KMS-11 (cell line): ENCODE measurements at regions not wholly inside any gene's neighbourhood (a gene's known extent, or its start where the extent isn't known, plus 50 kb on each side); places are given as distances from the start of the nearest gene placed in this dataset.

Source experiments
- H2AFZ ChIP-seq: fragments of 200-600 bp; sonication (generic); 2 replicates; pipeline ENCODE4 v1.6.1; 2016; ENCODE audit warnings: antibody characterized with exemption, mixed run types, low read depth
- H3K27ac ChIP-seq: fragments of 200-600 bp; sonication (generic); 2 replicates; pipeline ENCODE4 v1.6.1; 2016; ENCODE audit warnings: mild to moderate bottlenecking, mixed run types
- H3K27me3 ChIP-seq: fragments of 200-600 bp; sonication (generic); 2 replicates; pipeline ENCODE4 v1.6.1; 2017; ENCODE audit warnings: mild to moderate bottlenecking, low read depth, mixed run types, moderate library complexity; ENCODE audit not compliant: insufficient read depth
- H3K36me3 ChIP-seq: fragments of 200-600 bp; sonication (generic); 2 replicates; pipeline ENCODE4 v1.6.1; 2017; ENCODE audit warnings: mild to moderate bottlenecking, mixed run types; ENCODE audit not compliant: insufficient read depth
- H3K4me1 ChIP-seq: fragments of 200-600 bp; sonication (generic); 2 replicates; pipeline ENCODE4 v1.6.1; 2016; ENCODE audit warnings: mild to moderate bottlenecking, low read depth, mixed run types; ENCODE audit not compliant: poor library complexity, severe bottlenecking
- H3K4me2 ChIP-seq: fragments of 200-600 bp; sonication (generic); 2 replicates; pipeline ENCODE4 v1.7.0; 2016; ENCODE audit warnings: mild to moderate bottlenecking, mixed run types
- H3K4me3 ChIP-seq: fragments of 200-600 bp; sonication (generic); IDR thresholded peaks from 2 replicates; pipeline ENCODE4 v1.6.1; 2017; ENCODE audit warnings: low read depth, low read length, mixed read lengths; ENCODE audit not compliant: insufficient read depth
- H3K79me2 ChIP-seq: fragments of 200-600 bp; sonication (generic); 2 replicates; pipeline ENCODE4 v1.6.1; 2016; ENCODE audit warnings: low read depth, mixed run types; ENCODE audit not compliant: insufficient read depth
- H3K9ac ChIP-seq: fragments of 200-600 bp; sonication (generic); 2 replicates; pipeline ENCODE4 v1.6.1; 2016; ENCODE audit warnings: mild to moderate bottlenecking, mixed run types
- H4K20me1 ChIP-seq: fragments of 200-600 bp; sonication (generic); 2 replicates; pipeline ENCODE4 v1.6.1; 2016; ENCODE audit warnings: mild to moderate bottlenecking, mixed run types; ENCODE audit not compliant: insufficient read depth
- CTCF ChIP-seq: fragments of 200-600 bp; sonication (generic); conservative IDR thresholded peaks from 2 replicates; pipeline ENCODE4 v1.6.1; 2017; ENCODE audit warnings: low read depth, mild to moderate bottlenecking, antibody characterized with exemption, low read length, moderate library complexity, mixed read lengths

- TF ChIP-seq CTCF, result no peak
- Histone ChIP-seq H3K4me3 (no peak overlapping the region), H3K9ac (no peak overlapping the region), H3K27ac (no peak overlapping the region), H3K4me1 (no peaks in the 10 kb centered on the region), H3K79me2 (no peaks in the 10 kb centered on the region), H3K4me2 (no peak overlapping the region), H4K20me1 (no peaks in the 10 kb centered on the region), H2AFZ (no peak overlapping the region), H3K27me3 (no peaks in the 10 kb centered on the region), H3K36me3 (no peaks in the 10 kb centered on the region)
Measured at GRCh38 chr18:51300912-51301311, 103.4 kb upstream of the MEX3C start.

GRCh38 chr18:51301376-51301775 lies 103.9 kb upstream of the MEX3C start:
- Histone ChIP-seq H3K4me1 (no peaks in the 10 kb centered on the region), H3K79me2 (no peaks in the 10 kb centered on the region), H3K27ac (no peak overlapping the region), H3K36me3 (no peaks in the 10 kb centered on the region), H3K9ac (no peak overlapping the region), H3K4me3 (no peak overlapping the region), H2AFZ (no peak overlapping the region), H3K4me2 (no peak overlapping the region), H4K20me1 (no peaks in the 10 kb centered on the region), H3K27me3 (no peaks in the 10 kb centered on the region)
- TF ChIP-seq CTCF, result no peak

GRCh38 chr18:51316677-51317076 lies 119.2 kb upstream of the MEX3C start:
- no peak overlapping the region for H3K9ac ChIP-seq
- H3K4me3 ChIP-seq, result no peak overlapping the region
- no peaks in the 10 kb centered on the region for H3K4me1 ChIP-seq
- no peak overlapping the region for H2AFZ ChIP-seq
- no peak overlapping the region for H3K27ac ChIP-seq
- H3K4me2 ChIP-seq, result no peak overlapping the region
- TF ChIP-seq CTCF, result no peak
- no peaks in the 10 kb centered on the region for H3K79me2 ChIP-seq
- no peaks in the 10 kb centered on the region for H3K27me3 ChIP-seq
- H3K36me3 ChIP-seq, result no peaks in the 10 kb centered on the region
- H4K20me1 ChIP-seq, result no peaks in the 10 kb centered on the region

GRCh38 chr18:51321696-51322095 lies 124.2 kb upstream of the MEX3C start:
- H3K36me3 ChIP-seq, result no peaks in the 10 kb centered on the region
- H3K9ac ChIP-seq, result no peak overlapping the region
- H2AFZ ChIP-seq, result no peak overlapping the region
- H3K79me2 ChIP-seq, result no peaks in the 10 kb centered on the region
- no peaks in the 10 kb centered on the region for H4K20me1 ChIP-seq
- no peak for TF ChIP-seq CTCF
- H3K4me3 ChIP-seq, result no peak overlapping the region
- no peaks in the 10 kb centered on the region for H3K27me3 ChIP-seq
- no peaks in the 10 kb centered on the region for H3K4me1 ChIP-seq
- no peak overlapping the region for H3K27ac ChIP-seq
- no peak overlapping the region for H3K4me2 ChIP-seq

GRCh38 chr18:51323961-51324360 lies 126.5 kb upstream of the MEX3C start:
- no peak overlapping the region for H2AFZ ChIP-seq
- no peak overlapping the region for H3K4me3 ChIP-seq
- no peak overlapping the region for H3K9ac ChIP-seq
- H3K4me1 ChIP-seq, result no peaks in the 10 kb centered on the region
- H3K4me2 ChIP-seq, result no peak overlapping the region
- no peak for TF ChIP-seq CTCF
- H3K79me2 ChIP-seq, result no peaks in the 10 kb centered on the region
- no peaks in the 10 kb centered on the region for H4K20me1 ChIP-seq
- no peaks in the 10 kb centered on the region for H3K36me3 ChIP-seq
- no peak overlapping the region for H3K27ac ChIP-seq
- no peaks in the 10 kb centered on the region for H3K27me3 ChIP-seq
